Neural progenitor cell (in vitro differentiated cells): ENCODE measurements at regions not wholly inside any gene's neighbourhood (a gene's known extent, or its start where the extent isn't known, plus 50 kb on each side); places are given as distances from the start of the nearest gene placed in this dataset.

Source experiments
- EZH2 ChIP-seq: fragments of 200-600 bp; sonication (generic); IDR thresholded peaks from 2 replicates; pipeline ENCODE4 v1.6.1; 2017; ENCODE audit warnings: antibody characterized with exemption, mild to moderate bottlenecking, moderate library complexity
- EZH2phosphoT487 ChIP-seq: fragments of 200-600 bp; sonication (generic); IDR thresholded peaks from 2 replicates; pipeline ENCODE4 v1.6.1; 2017; ENCODE audit warnings: antibody characterized with exemption
- TF ChIP-seq, protein P1 (sequence below): fragments of 200-600 bp; sonication (generic); IDR thresholded peaks from 2 replicates; pipeline ENCODE4 v1.5.1; 2017; ENCODE audit warnings: antibody characterized with exemption, mild to moderate bottlenecking

DNA sequence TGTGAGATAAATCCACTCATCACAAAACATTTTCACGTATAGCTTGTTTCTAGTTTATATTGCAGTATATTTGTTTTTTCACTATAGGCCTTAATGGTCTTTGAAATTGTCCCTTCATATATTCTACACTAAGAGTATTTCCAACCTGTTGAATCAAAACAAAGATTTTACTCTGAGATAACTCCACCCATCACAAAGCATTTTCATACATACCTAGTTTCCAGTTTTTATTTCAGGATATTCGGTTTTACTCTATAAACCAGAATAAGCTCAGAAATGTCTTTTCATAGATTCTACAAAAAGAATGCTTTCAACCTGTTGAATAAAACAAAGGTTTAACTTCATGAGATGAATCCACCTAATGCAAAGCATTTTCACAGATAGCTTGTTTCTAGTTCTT is 1528.7 kb downstream of the UQCRFS1 start:
- TF ChIP-seq, protein P1, sequence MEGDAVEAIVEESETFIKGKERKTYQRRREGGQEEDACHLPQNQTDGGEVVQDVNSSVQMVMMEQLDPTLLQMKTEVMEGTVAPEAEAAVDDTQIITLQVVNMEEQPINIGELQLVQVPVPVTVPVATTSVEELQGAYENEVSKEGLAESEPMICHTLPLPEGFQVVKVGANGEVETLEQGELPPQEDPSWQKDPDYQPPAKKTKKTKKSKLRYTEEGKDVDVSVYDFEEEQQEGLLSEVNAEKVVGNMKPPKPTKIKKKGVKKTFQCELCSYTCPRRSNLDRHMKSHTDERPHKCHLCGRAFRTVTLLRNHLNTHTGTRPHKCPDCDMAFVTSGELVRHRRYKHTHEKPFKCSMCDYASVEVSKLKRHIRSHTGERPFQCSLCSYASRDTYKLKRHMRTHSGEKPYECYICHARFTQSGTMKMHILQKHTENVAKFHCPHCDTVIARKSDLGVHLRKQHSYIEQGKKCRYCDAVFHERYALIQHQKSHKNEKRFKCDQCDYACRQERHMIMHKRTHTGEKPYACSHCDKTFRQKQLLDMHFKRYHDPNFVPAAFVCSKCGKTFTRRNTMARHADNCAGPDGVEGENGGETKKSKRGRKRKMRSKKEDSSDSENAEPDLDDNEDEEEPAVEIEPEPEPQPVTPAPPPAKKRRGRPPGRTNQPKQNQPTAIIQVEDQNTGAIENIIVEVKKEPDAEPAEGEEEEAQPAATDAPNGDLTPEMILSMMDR = no peak
- TF ChIP-seq EZH2 = no peak
- TF ChIP-seq EZH2phosphoT487 = no peak
